IMR-90 (cell line): ENCODE measurements at regions not wholly inside any gene's neighbourhood (a gene's known extent, or its start where the extent isn't known, plus 50 kb on each side); places are given as distances from the start of the nearest gene placed in this dataset.

Experiments used
- BHLHE40 ChIP-seq: fragments of 150-350 bp; IDR thresholded peaks from 2 replicates; pipeline ENCODE4 v1.6.1; 2016; ENCODE audit warnings: mild to moderate bottlenecking, low read depth, low read length
- CEBPB ChIP-seq: IDR thresholded peaks from 2 replicates; pipeline ENCODE4 v1.6.1; 2012; ENCODE audit warnings: low read depth, low read length, improper control_type of control experiment
- CHD1 ChIP-seq: IDR thresholded peaks from 2 replicates; pipeline ENCODE4 v1.6.1; 2012; ENCODE audit warnings: low read depth, low read length, improper control_type of control experiment
- CTCF ChIP-seq: conservative IDR thresholded peaks from 2 replicates; pipeline ENCODE4 v1.5.1; 2012; ENCODE audit warnings: mild to moderate bottlenecking, low read depth, low read length, improper control_type of control experiment
- ELK1 ChIP-seq: fragments of 150-350 bp; IDR thresholded peaks from 2 replicates; pipeline ENCODE4 v1.6.1; 2016; ENCODE audit warnings: low read depth, mild to moderate bottlenecking, low read length, moderate library complexity, borderline replicate concordance
- FOS ChIP-seq: fragments of 150-350 bp; IDR thresholded peaks from 2 replicates; pipeline ENCODE4 v1.6.1; 2016; ENCODE audit warnings: low read depth, low read length
- MAFK ChIP-seq: IDR thresholded peaks from 2 replicates; pipeline ENCODE4 v1.6.1; 2012; ENCODE audit warnings: low read depth, low read length, improper control_type of control experiment
- MAZ ChIP-seq: IDR thresholded peaks from 2 replicates; pipeline ENCODE4 v1.6.1; 2012; ENCODE audit warnings: low read depth, mild to moderate bottlenecking, low read length, improper control_type of control experiment, moderate library complexity, borderline replicate concordance
- MXI1 ChIP-seq: IDR thresholded peaks from 2 replicates; pipeline ENCODE4 v1.6.1; 2012; ENCODE audit warnings: low read depth, mild to moderate bottlenecking, low read length, moderate library complexity, borderline replicate concordance
- POLR2A ChIP-seq: IDR thresholded peaks from 2 replicates; pipeline ENCODE4 v1.6.1; 2012; ENCODE audit warnings: mild to moderate bottlenecking, low read depth, low read length
- RFX5 ChIP-seq: IDR thresholded peaks from 2 replicates; pipeline ENCODE4 v1.8.0; 2012; ENCODE audit warnings: low read depth, mild to moderate bottlenecking, low read length, moderate library complexity

- TF ChIP-seq MXI1 (no peak), POLR2A (no peak), CTCF (no peak), MAFK (no peak), RFX5 (no peak), CHD1 (no peak), CEBPB (no peak), MAZ (no peak), ELK1 (no peak), BHLHE40 (no peak), FOS (no peak)
These were observed 220.8 kb downstream of the RAB38 start for GRCh38 chr11:87954476-87954875.
